C4-2B (cell line): ENCODE measurements at regions not wholly inside any gene's neighbourhood (a gene's known extent, or its start where the extent isn't known, plus 50 kb on each side); places are given as distances from the start of the nearest gene placed in this dataset.

Experiments used
- CTCF ChIP-seq: fragments of 450-650 bp; conservative IDR thresholded peaks from 2 replicates; pipeline ENCODE4 v1.5.1; 2017; ENCODE audit warnings: mild to moderate bottlenecking
- ZFX ChIP-seq: fragments of 450-650 bp; IDR thresholded peaks from 2 replicates; pipeline ENCODE4 v1.6.1; 2017

DNA sequence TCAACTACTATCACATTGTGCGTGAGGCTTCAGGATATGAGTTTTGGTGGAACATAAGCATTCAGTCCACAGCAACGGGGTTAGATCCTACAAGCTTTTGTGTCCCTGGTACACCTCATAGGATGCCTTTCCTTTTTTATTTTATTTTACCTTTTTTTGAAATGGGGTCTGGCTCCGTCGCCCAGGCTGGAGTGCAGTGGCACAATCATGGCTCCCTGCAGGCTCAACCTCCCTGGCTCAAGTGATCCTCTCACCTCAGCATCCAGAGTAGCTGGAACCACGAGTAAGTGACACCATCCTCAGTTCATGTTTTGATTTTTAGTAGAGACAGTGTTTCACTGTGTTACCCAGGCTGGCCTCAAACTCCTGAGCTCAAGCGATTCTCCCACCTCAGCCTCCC lies 86.0 kb upstream of the RAI14 start:
- no peak for TF ChIP-seq CTCF
- TF ChIP-seq ZFX, result no peak
